T-cell (primary cell): ENCODE measurements at regions not wholly inside any gene's neighbourhood (a gene's known extent, or its start where the extent isn't known, plus 50 kb on each side); places are given as distances from the start of the nearest gene placed in this dataset.
"Not testable (repeated sequence)": the region's sequence is repeated elsewhere in the genome, so short reads cannot be mapped to it uniquely, and the experiment has no call there.

ENCODE experiments used
- ATAC-seq, 4 experiments: fragments of 200-7000 bp in 3 of 4; fragments of 150-1000 bp in 1 of 4; cut with Tn5 transposase; replicated peaks in 1 of 4; 1 replicate in 3 of 4; 2 replicates in 1 of 4; pipeline ENCODE4 v1.10.0; 2021; ENCODE audit warnings: moderate library complexity in 3 of 4, mild to moderate bottlenecking in 2 of 4, moderate number of reproducible peaks in 1 of 4
- CTCF ChIA-PET, 2 donors: fragments of 300-600 bp; sonication (Branson Sonifier 250); formaldehyde crosslinking; loops; one replicate each; lab custom pipeline; 2022; ENCODE audit warnings: antibody characterized with exemption in 2 of 2; lab: Charles Lee
- POLR2A ChIA-PET, 2 donors: fragments of 300-600 bp; sonication (Branson Sonifier 250); formaldehyde crosslinking; loops; one replicate each; lab custom pipeline; 2022; ENCODE audit warnings: antibody characterized with exemption in 2 of 2; lab: Charles Lee
- DNase-seq, 35 experiments: peaks; one replicate each; pipeline versions ENCODE4 v3.0.0 to v3.0.0-alpha.2; 2013 to 2023
- H3K27ac ChIP-seq: one replicate; pipeline ENCODE4 v1.5.1; 2013; ENCODE audit warnings: low read length
- H3K27me3 ChIP-seq, 2 experiments: replicated peaks in 1 of 2; 1 replicate in 1 of 2; 2 replicates in 1 of 2; pipeline versions ENCODE4 v1.6.1 to v1.7.0; 2013; ENCODE audit warnings: low read length in 1 of 2, mixed read lengths in 1 of 2; ENCODE audit not compliant: control insufficient read depth in 2 of 2, insufficient read depth in 2 of 2; ENCODE audit errors: extremely low read depth in 1 of 2
- H3K36me3 ChIP-seq, 2 donors: 1 replicate in 1 of 2; 2 replicates in 1 of 2; pipeline versions ENCODE4 v1.6.1 to v1.7.0; 2013; ENCODE audit warnings: low read length in 1 of 2; ENCODE audit not compliant: control insufficient read depth in 2 of 2, insufficient read depth in 1 of 2; ENCODE audit errors: extremely low read depth in 1 of 2
- H3K4me1 ChIP-seq, 2 experiments: 1 replicate in 1 of 2; 2 replicates in 1 of 2; pipeline versions ENCODE4 v1.6.1 to v1.7.0; 2013; ENCODE audit warnings: low read length in 2 of 2, mixed read lengths in 1 of 2; ENCODE audit not compliant: insufficient read depth in 2 of 2, control insufficient read depth in 1 of 2; ENCODE audit errors: extremely low read depth in 1 of 2
- H3K4me3 ChIP-seq, 2 donors: 1 replicate in 1 of 2; 2 replicates in 1 of 2; pipeline versions ENCODE4 v1.5.1 to v1.7.0; 2013; ENCODE audit warnings: mild to moderate bottlenecking in 2 of 2, low read length in 1 of 2, moderate library complexity in 1 of 2; ENCODE audit not compliant: control insufficient read depth in 1 of 2; ENCODE audit errors: extremely low read depth in 1 of 2
- H3K9me3 ChIP-seq: 2 replicates; pipeline ENCODE4 v1.7.0; 2013
- H3K27ac Mint-ChIP-seq, 2 donors: one replicate each; pipeline ENCODE4 v1.8.0; 2020 to 2021; ENCODE audit warnings: mild to moderate bottlenecking in 2 of 2, mixed read lengths in 2 of 2
- H3K27me3 Mint-ChIP-seq, 2 donors: one replicate each; pipeline ENCODE4 v1.8.0; 2021 to 2022; ENCODE audit warnings: mixed read lengths in 2 of 2
- H3K36me3 Mint-ChIP-seq: one replicate; pipeline ENCODE4 v1.8.0; 2021; ENCODE audit warnings: mixed read lengths
- H3K4me1 Mint-ChIP-seq, 3 donors: one replicate each; pipeline ENCODE4 v1.8.0; 2020 to 2022; ENCODE audit warnings: mixed read lengths in 3 of 3, mild to moderate bottlenecking in 1 of 3
- H3K4me3 Mint-ChIP-seq, 3 donors: one replicate each; pipeline ENCODE4 v1.8.0; 2020 to 2022; ENCODE audit warnings: mild to moderate bottlenecking in 3 of 3, mixed read lengths in 3 of 3, moderate library complexity in 3 of 3
- H3K9me3 Mint-ChIP-seq, 3 donors: one replicate each; pipeline ENCODE4 v1.8.0; 2020 to 2022; ENCODE audit warnings: mixed read lengths in 3 of 3
- WGBS: methylation state at CpG from one replicate; pipeline ENCODE4 v1.1.5; 2013; ENCODE audit warnings: missing lambda C conversion rate; ENCODE audit not compliant: insufficient coverage; 5-methylcytosine and 5-hydroxymethylcytosine counted together

GRCh38 chr3:118525077-118525476 lies 509.6 kb downstream of the IGSF11 start:
- Mint-ChIP-seq H3K4me1 (no peaks in the 10 kb centered on the region), H3K9me3 (peaks cover 0 to 16% (median 5%) of the 10 kb centered on the region in 3 donors), H3K36me3 (no peaks in the 10 kb centered on the region), H3K4me3 (no peak overlapping the region), H3K27me3 (no peaks in the 10 kb centered on the region), H3K27ac (no peak overlapping the region)
- CTCF ChIA-PET = interaction anchor here in 1 of 2 donors (0.6 kb wide), 1 partner anchor 25 kb away, joined by 3 read pairs; no protein-coding TSS in a partner anchor
- ATAC-seq (no peak), DNase-seq (no peak)
- 80% methylated on average over 1 of the region's 3 CpGs for WGBS
- no peaks in the 10 kb centered on the region for H3K27me3 ChIP-seq
- no peak overlapping the region for H3K27ac ChIP-seq
- H3K9me3 ChIP-seq = no peaks in the 10 kb centered on the region
- no peaks in the 10 kb centered on the region for H3K4me1 ChIP-seq
- no peaks in the 10 kb centered on the region for H3K36me3 ChIP-seq
- POLR2A ChIA-PET = no interaction called here
- H3K4me3 ChIP-seq = no peak overlapping the region

GRCh38 chr3:118526758-118527513 lies 507.7 kb downstream of the IGSF11 start:
- POLR2A ChIA-PET = no interaction called here

GRCh38 chr3:118527514-118528044 lies 507.1 kb downstream of the IGSF11 start:
- DNase-seq (no peak), ATAC-seq (no peak)
- H3K27ac Mint-ChIP-seq = no peak overlapping the region
- H3K27me3 Mint-ChIP-seq = no peaks in the 10 kb centered on the region
- Histone ChIP-seq H3K4me1 (no peaks in the 10 kb centered on the region), H3K27ac (no peak overlapping the region), H3K36me3 (no peaks in the 10 kb centered on the region), H3K9me3 (no peaks in the 10 kb centered on the region), H3K27me3 (no peaks in the 10 kb centered on the region), H3K4me3 (no peak overlapping the region)
- CTCF ChIA-PET = no interaction called here
- H3K36me3 Mint-ChIP-seq = no peaks in the 10 kb centered on the region
- no peaks in the 10 kb centered on the region for H3K4me1 Mint-ChIP-seq
- H3K4me3 Mint-ChIP-seq = no peak overlapping the region
- H3K9me3 Mint-ChIP-seq = peaks cover 0 to 16% (median 8%) of the 10 kb centered on the region in 3 donors
- POLR2A ChIA-PET = no interaction called here

More at GRCh38 chr3:118526758-118527513, 507.7 kb downstream of the IGSF11 start:
- Histone ChIP-seq H3K27me3 (no peaks in the 10 kb centered on the region), H3K9me3 (no peaks in the 10 kb centered on the region), H3K4me3 (no peak overlapping the region), H3K4me1 (no peaks in the 10 kb centered on the region), H3K36me3 (no peaks in the 10 kb centered on the region), H3K27ac (no peak overlapping the region)
- Mint-ChIP-seq H3K4me1 (no peaks in the 10 kb centered on the region), H3K4me3 (no peak overlapping the region), H3K36me3 (no peaks in the 10 kb centered on the region), H3K9me3 (peaks cover 0 to 16% (median 8%) of the 10 kb centered on the region in 3 donors), H3K27ac (no peak overlapping the region), H3K27me3 (no peaks in the 10 kb centered on the region)
- no CpG with 5 or more reads among the region's 1 CpG for WGBS
- ATAC-seq (no peak), DNase-seq (no peak)
- CTCF ChIA-PET = no interaction called here

- Histone ChIP-seq H3K27ac (no peak overlapping the region), H3K4me1 (no peaks in the 10 kb centered on the region), H3K9me3 (no peaks in the 10 kb centered on the region), H3K36me3 (no peaks in the 10 kb centered on the region), H3K27me3 (no peaks in the 10 kb centered on the region), H3K4me3 (no peak overlapping the region)
- Mint-ChIP-seq H3K27ac (no peak overlapping the region), H3K4me3 (no peak overlapping the region), H3K36me3 (no peaks in the 10 kb centered on the region), H3K4me1 (no peaks in the 10 kb centered on the region), H3K27me3 (no peaks in the 10 kb centered on the region), H3K9me3 (peaks cover 0 to 13% (median 8%) of the 10 kb centered on the region in 3 donors)
- ChIA-PET POLR2A (no interaction called here), CTCF (no interaction called here)
- no CpG with 5 or more reads among the region's 2 CpGs for WGBS
- no peak for ATAC-seq
- no peak for DNase-seq
These were observed 505.1 kb downstream of the IGSF11 start for GRCh38 chr3:118529554-118529953.

GRCh38 chr3:118530350-118530922 lies 504.2 kb downstream of the IGSF11 start:
- H3K4me3 ChIP-seq = no peak overlapping the region
- H3K36me3 ChIP-seq = no peaks in the 10 kb centered on the region
- DNase-seq (no peak), ATAC-seq (no peak)
- Mint-ChIP-seq H3K27ac (no peak overlapping the region), H3K36me3 (no peaks in the 10 kb centered on the region), H3K9me3 (peaks cover 0 to 13% (median 8%) of the 10 kb centered on the region in 3 donors), H3K4me1 (no peaks in the 10 kb centered on the region), H3K27me3 (no peaks in the 10 kb centered on the region), H3K4me3 (no peak overlapping the region)
- H3K27ac ChIP-seq = no peak overlapping the region
- ChIA-PET CTCF (no interaction called here), POLR2A (no interaction called here)
- no peaks in the 10 kb centered on the region for H3K27me3 ChIP-seq
- 80% methylated on average over 4 of the region's 4 CpGs for WGBS
- H3K9me3 ChIP-seq = no peaks in the 10 kb centered on the region
- no peaks in the 10 kb centered on the region for H3K4me1 ChIP-seq

- ATAC-seq, CTCF ChIA-PET, POLR2A ChIA-PET, H3K4me1 ChIP-seq, H3K4me3 Mint-ChIP-seq, H3K36me3 Mint-ChIP-seq, H3K27ac ChIP-seq, H3K4me3 ChIP-seq, H3K27ac Mint-ChIP-seq, H3K9me3 ChIP-seq, H3K27me3 ChIP-seq, H3K27me3 Mint-ChIP-seq, H3K9me3 Mint-ChIP-seq, H3K36me3 ChIP-seq, DNase-seq, H3K4me1 Mint-ChIP-seq: not testable (repeated sequence)
These were observed 503.7 kb downstream of the IGSF11 start for GRCh38 chr3:118530927-118531356.
